Prostate gland (tissue), 2 donors: ENCODE measurements at regions not wholly inside any gene's neighbourhood (a gene's known extent, or its start where the extent isn't known, plus 50 kb on each side); places are given as distances from the start of the nearest gene placed in this dataset.

Experiments used
- CTCF ChIP-seq, 4 experiments: fragments of 200-600 bp in 2 of 4; fragments of 450-650 bp in 2 of 4; sonication (generic) in 2 of 4; IDR thresholded peaks; 1 replicate in 3 of 4; 2 replicates in 1 of 4; pipeline ENCODE4 v1.5.1; 2016 to 2019; ENCODE audit warnings: antibody characterized with exemption in 4 of 4, mild to moderate bottlenecking in 2 of 4, moderate library complexity in 2 of 4
- POLR2A ChIP-seq: fragments of 450-650 bp; IDR thresholded peaks from one replicate; pipeline ENCODE4 v1.6.1; 2016; ENCODE audit warnings: antibody characterized with exemption, mild to moderate bottlenecking
- POLR2AphosphoS5 ChIP-seq: sonication (generic); formaldehyde crosslinking; IDR thresholded peaks from one replicate; pipeline ENCODE4 v1.6.1; 2017; ENCODE audit warnings: antibody characterized with exemption

- TF ChIP-seq CTCF (IDR thresholded peaks at IDR 0.05): no peak
- no peak for TF ChIP-seq POLR2A
- TF ChIP-seq POLR2AphosphoS5: no peak
Observed at GRCh38 chr11:133697161-133697560, 148.2 kb downstream of the SPATA19 start.
